GM12878 (cell line): ENCODE measurements at regions not wholly inside any gene's neighbourhood (a gene's known extent, or its start where the extent isn't known, plus 50 kb on each side); places are given as distances from the start of the nearest gene placed in this dataset.

ENCODE experiments used
- ATAC-seq: fragments of 200-7000 bp; cut with Tn5 transposase; 3 replicates; pipeline ENCODE4 v1.9.1; 2020; ENCODE audit warnings: mild to moderate bottlenecking, moderate library complexity
- BruUV-seq: library from RNA; stranded (reverse); fragments of 400-500 nt; replicated peaks from 2 replicates; lab custom pipeline; 2021; lab: Mats Ljungman, UMichigan
- CTCF ChIA-PET: fragments of 300-600 bp; sonication (Branson Sonifier 250); formaldehyde crosslinking; extraction: SDS; loops from one replicate; lab custom pipeline; 2021; ENCODE audit warnings: inconsistent platforms; lab: Yijun Ruan, JAX
- POLR2A ChIA-PET: fragments of 350-600 bp; formaldehyde crosslinking; extraction: SDS; loops from one replicate; lab custom pipeline; 2021; ENCODE audit warnings: inconsistent platforms; lab: Charles Lee
- RAD21 ChIA-PET: fragments of 300-600 bp; sonication (Branson Sonifier 250); formaldehyde crosslinking; loops from one replicate; lab custom pipeline; 2023; ENCODE audit warnings: antibody characterized with exemption; ENCODE audit not compliant: unreplicated experiment; lab: Charles Lee
- SMC1A ChIA-PET: fragments of 300-600 bp; sonication (Branson Sonifier 250); formaldehyde crosslinking; loops from one replicate; lab custom pipeline; 2023; ENCODE audit not compliant: unreplicated experiment, uncharacterized antibody; lab: Charles Lee
- DNase-seq: peaks from one replicate; pipeline ENCODE4 v3.0.0-alpha.2; 2011; ENCODE audit warnings: low read depth, low spot score
- FAIRE-seq: peaks from 3 replicates; lab custom pipeline; 2011; peaks lifted over from hg19 to GRCh38; lab: Jason Lieb, UNC
- H2AFZ ChIP-seq: 2 replicates; pipeline ENCODE4 v1.6.0; 2011; ENCODE audit warnings: low read depth, low read length, control low read depth; ENCODE audit not compliant: control insufficient read depth
- H3K27ac ChIP-seq: 2 replicates; pipeline ENCODE4 v1.5.1; 2011; ENCODE audit warnings: control low read depth; ENCODE audit not compliant: control insufficient read depth, insufficient read depth
- H3K27me3 ChIP-seq, 2 experiments: replicated peaks in 1 of 2; 2 replicates each; pipeline versions ENCODE4 v1.6.0 to v1.6.1; 2011; ENCODE audit warnings: low read length in 1 of 2; ENCODE audit not compliant: control insufficient read depth in 2 of 2, insufficient read depth in 2 of 2
- H3K36me3 ChIP-seq, 2 experiments: 2 replicates each; pipeline ENCODE4 v1.5.1; 2011; ENCODE audit warnings: low read length in 1 of 2; ENCODE audit not compliant: control insufficient read depth in 2 of 2, insufficient read depth in 2 of 2
- H3K4me1 ChIP-seq: 2 replicates; pipeline ENCODE4 v1.6.1; 2011; ENCODE audit warnings: mild to moderate bottlenecking, low read length, moderate library complexity, mixed read lengths; ENCODE audit not compliant: control insufficient read depth, insufficient read depth
- H3K4me2 ChIP-seq: 2 replicates; pipeline ENCODE4 v1.6.0; 2011; ENCODE audit warnings: control low read depth; ENCODE audit not compliant: control insufficient read depth, insufficient read depth
- H3K4me3 ChIP-seq: fragments of 200-600 bp; sonication (generic); 2 replicates; pipeline ENCODE4 v1.5.1; 2016
- H3K79me2 ChIP-seq: 2 replicates; pipeline ENCODE4 v1.6.0; 2011; ENCODE audit warnings: low read length; ENCODE audit not compliant: control insufficient read depth, insufficient read depth
- H3K9ac ChIP-seq: 2 replicates; pipeline ENCODE4 v1.8.0; 2011; ENCODE audit warnings: low read length, control low read depth, mixed read lengths; ENCODE audit not compliant: control insufficient read depth, insufficient read depth
- H3K9me3 ChIP-seq: replicated peaks from 3 replicates; pipeline ENCODE4 v1.5.1; 2011; ENCODE audit warnings: mild to moderate bottlenecking, low read length; ENCODE audit not compliant: control insufficient read depth, insufficient read depth
- H4K20me1 ChIP-seq: 2 replicates; pipeline ENCODE4 v1.6.0; 2011; ENCODE audit not compliant: control insufficient read depth, insufficient read depth
- ATF3 ChIP-seq: IDR thresholded peaks from 2 replicates; pipeline ENCODE4 v1.6.1; 2011; ENCODE audit warnings: low read depth, mild to moderate bottlenecking, low read length, moderate library complexity, borderline replicate concordance; ENCODE audit errors: extremely low read depth
- CBX3 ChIP-seq: fragments of 200-600 bp; sonication (generic); IDR thresholded peaks from 2 replicates; pipeline ENCODE4 v1.6.1; 2016; ENCODE audit warnings: low read depth, borderline replicate concordance
- E2F4 ChIP-seq: IDR thresholded peaks from 2 replicates; pipeline ENCODE4 v1.6.1; 2012; ENCODE audit warnings: low read depth, low read length, improper control_type of control experiment
- ETV6 ChIP-seq, 2 experiments: fragments of 450-650 bp in 1 of 2; IDR thresholded peaks in 1 of 2; conservative IDR thresholded peaks in 1 of 2; 2 replicates each; pipeline ENCODE4 v1.6.1; 2014; ENCODE audit warnings: antibody characterized with exemption in 1 of 2, borderline replicate concordance in 1 of 2, low read depth in 1 of 2, mild to moderate bottlenecking in 1 of 2, moderate library complexity in 1 of 2
- FOXK2 ChIP-seq: fragments of 450-650 bp; IDR thresholded peaks from 2 replicates; pipeline ENCODE4 v1.6.1; 2017; ENCODE audit warnings: mild to moderate bottlenecking, moderate library complexity
- IRF4 ChIP-seq: IDR thresholded peaks from 2 replicates; pipeline ENCODE4 v1.6.1; 2011; ENCODE audit warnings: low read depth, low read length
- KDM1A ChIP-seq: fragments of 200-600 bp; sonication (generic); IDR thresholded peaks from 2 replicates; pipeline ENCODE4 v1.6.1; 2016; ENCODE audit warnings: borderline replicate concordance
- MEF2A ChIP-seq: IDR thresholded peaks from 2 replicates; pipeline ENCODE4 v1.6.1; 2011; ENCODE audit warnings: low read depth, mild to moderate bottlenecking, low read length, moderate library complexity; ENCODE audit not compliant: insufficient read depth
- NR2C1 ChIP-seq: fragments of 450-650 bp; IDR thresholded peaks from 2 replicates; pipeline ENCODE4 v1.6.1; 2017; ENCODE audit warnings: antibody characterized with exemption, mild to moderate bottlenecking, moderate library complexity
- PAX5 ChIP-seq: IDR thresholded peaks from 2 replicates; pipeline ENCODE4 v1.6.1; 2011; ENCODE audit warnings: low read depth, low read length, borderline replicate concordance
- PAX8 ChIP-seq: fragments of 450-650 bp; IDR thresholded peaks from 2 replicates; pipeline ENCODE4 v1.6.1; 2017; ENCODE audit warnings: mild to moderate bottlenecking, moderate library complexity
- RAD51 ChIP-seq: fragments of 450-650 bp; IDR thresholded peaks from 2 replicates; pipeline ENCODE4 v1.6.1; 2016; ENCODE audit warnings: moderate library complexity, mild to moderate bottlenecking, inconsistent platforms
- RB1 ChIP-seq: fragments of 450-650 bp; formaldehyde crosslinking; IDR thresholded peaks from 2 replicates; pipeline ENCODE4 v1.6.1; 2017; ENCODE audit warnings: mild to moderate bottlenecking, borderline replicate concordance
- SMC3 ChIP-seq: IDR thresholded peaks from 2 replicates; pipeline ENCODE4 v1.6.1; 2011; ENCODE audit warnings: low read length, improper control_type of control experiment, borderline replicate concordance
- SP1 ChIP-seq: IDR thresholded peaks from one replicate; pipeline ENCODE4 v1.6.1; 2011; ENCODE audit warnings: low read depth, low read length
- SREBF2 ChIP-seq: IDR thresholded peaks from 2 replicates; pipeline ENCODE4 v1.6.1; 2012; ENCODE audit warnings: mild to moderate bottlenecking, low read length
- STAT1 ChIP-seq: fragments of 450-650 bp; conservative IDR thresholded peaks from 2 replicates; pipeline ENCODE4 v1.6.1; 2014; ENCODE audit warnings: antibody characterized with exemption, mild to moderate bottlenecking
- TCF3 ChIP-seq: IDR thresholded peaks from 2 replicates; pipeline ENCODE4 v1.6.1; 2012; ENCODE audit warnings: low read depth, mild to moderate bottlenecking, low read length, borderline replicate concordance; ENCODE audit not compliant: insufficient read depth
- WRNIP1 ChIP-seq: IDR thresholded peaks from 2 replicates; pipeline ENCODE4 v1.6.1; 2011; ENCODE audit warnings: low read depth, low read length, improper control_type of control experiment, borderline replicate concordance
- WGBS: methylation state at CpG from one replicate; pipeline ENCODE4 v1.1.6; 2016; ENCODE audit warnings: low lambda C conversion rate; ENCODE audit not compliant: insufficient replicate concordance, insufficient coverage; ENCODE audit errors: missing lambda C conversion rate; 5-methylcytosine and 5-hydroxymethylcytosine counted together
- in situ Hi-C: fragments of 300-500 bp; cut with MboI; formaldehyde crosslinking; loops from 9 replicates; pipeline ENCODE4 v1.14.3; 2018; ENCODE audit warnings: mixed read lengths
- intact Hi-C: fragments of 100-400 bp; cut with micrococcal nuclease; formaldehyde crosslinking; loops from one replicate; pipeline ENCODE4 v1.14.2; 2022; ENCODE audit not compliant: unreplicated experiment

GRCh38 chr12:38144049-38144448, 172.5 kb upstream of the ALG10B start:
- DNase-seq, result no peak
- Histone ChIP-seq H3K27me3 (no peaks in the 10 kb centered on the region), H3K4me2 (no peak overlapping the region), H3K79me2 (no peaks in the 10 kb centered on the region), H4K20me1 (no peaks in the 10 kb centered on the region), H3K4me3 (no peak overlapping the region), H3K27ac (no peak overlapping the region), H2AFZ (no peak overlapping the region), H3K9ac (no peak overlapping the region), H3K36me3 (no peaks in the 10 kb centered on the region), H3K9me3 (no peaks in the 10 kb centered on the region), H3K4me1 (no peaks in the 10 kb centered on the region)
- no peak; the same call in 2 of the 3 replicates for ATAC-seq
- in situ Hi-C loops, result loop anchor here (5.0 to 25.0 kb wide), 4 partner anchors 493 to 1368 kb away; no protein-coding TSS in a partner anchor
- no TSS peak for BruUV-seq
- intact Hi-C loops, result no loop called here
- POLR2A ChIA-PET, result no interaction called here
- CTCF ChIA-PET, result interaction anchor here (0.6 to 1.5 kb wide), 3 partner anchors 21 to 924 kb away, joined by 3 to 4 read pairs (median 3); no protein-coding TSS in a partner anchor
- RAD21 ChIA-PET, result no interaction called here
- FAIRE-seq, result no peak
- no peak for TF ChIP-seq IRF4
- TF ChIP-seq ATF3, result no peak
- TF ChIP-seq E2F4, result no peak
- TF ChIP-seq WRNIP1, result no peak
- no peak for TF ChIP-seq ETV6 (conservative IDR thresholded peaks at IDR 0.05 in 1 of 2, IDR thresholded peaks at IDR 0.05 in 1 of 2; ENCODE audit: borderline replicate concordance in 1 of 2, low read depth in 1 of 2)
- no peak for TF ChIP-seq CBX3
- no peak for TF ChIP-seq SP1
- TF ChIP-seq NR2C1, result no peak
- TF ChIP-seq SREBF2, result no peak
- TF ChIP-seq STAT1, result no peak
- no peak for TF ChIP-seq TCF3
- no peak for TF ChIP-seq RAD51
- no peak for TF ChIP-seq PAX5
- no peak for TF ChIP-seq RB1
- no peak for TF ChIP-seq PAX8
- TF ChIP-seq FOXK2, result no peak
- no peak for TF ChIP-seq SMC3
- TF ChIP-seq KDM1A, result no peak
- TF ChIP-seq MEF2A, result no peak
- SMC1A ChIA-PET, result interaction anchor here (0.6 to 1.5 kb wide), 3 partner anchors 37 to 100 kb away, joined by 3 read pairs; no protein-coding TSS in a partner anchor
- WGBS, result 70% methylated on average over 4 of the region's 4 CpGs
